ENCODE measurements at regions not wholly inside any gene's neighbourhood (a gene's known extent, or its start where the extent isn't known, plus 50 kb on each side); places are given as distances from the start of the nearest gene placed in this dataset.
"Not testable (repeated sequence)": the region's sequence is repeated elsewhere in the genome, so short reads cannot be mapped to it uniquely, and the experiment has no call there.

DNA sequence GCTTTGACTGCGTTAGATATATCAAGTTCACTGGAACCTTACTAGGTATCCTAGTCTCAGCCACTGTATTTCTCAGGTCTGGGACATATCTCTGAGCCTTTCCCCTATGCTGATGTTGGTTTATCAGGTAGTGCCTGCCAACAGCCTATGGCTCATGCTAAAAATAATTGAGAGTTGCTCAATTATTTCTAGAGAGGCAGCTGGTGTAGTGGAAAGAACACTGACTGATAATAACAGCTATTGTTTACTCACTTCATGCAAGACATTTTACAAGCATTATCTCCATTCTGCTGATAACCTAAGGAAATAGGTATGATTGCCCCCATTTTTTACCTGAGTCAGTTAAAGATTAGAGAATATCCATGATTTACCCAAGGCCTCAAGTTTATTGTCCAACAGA is 231.4 kb downstream of the LRRN1 start:
- DNase-seq: no peak

DNA sequence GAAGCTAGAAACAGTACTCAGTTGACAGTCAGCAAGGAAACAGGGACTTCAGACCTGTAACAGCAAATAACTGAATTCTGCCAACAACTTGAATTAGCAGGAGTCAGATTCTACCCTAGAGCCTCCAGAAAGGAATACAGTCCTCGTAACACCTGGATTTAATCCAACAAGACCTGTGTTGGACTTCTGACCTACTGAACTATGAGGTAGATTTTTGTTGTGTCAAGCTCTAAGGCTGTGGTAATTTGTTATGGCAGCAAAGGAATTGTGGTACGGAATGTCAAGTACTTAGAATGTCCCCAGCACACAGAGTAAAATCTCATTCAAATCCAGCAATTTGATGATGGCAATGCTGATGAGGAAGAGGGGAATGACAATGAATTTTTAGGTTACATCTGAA is 234.1 kb downstream of the LRRN1 start:
- DNase-seq: no peak

DNA sequence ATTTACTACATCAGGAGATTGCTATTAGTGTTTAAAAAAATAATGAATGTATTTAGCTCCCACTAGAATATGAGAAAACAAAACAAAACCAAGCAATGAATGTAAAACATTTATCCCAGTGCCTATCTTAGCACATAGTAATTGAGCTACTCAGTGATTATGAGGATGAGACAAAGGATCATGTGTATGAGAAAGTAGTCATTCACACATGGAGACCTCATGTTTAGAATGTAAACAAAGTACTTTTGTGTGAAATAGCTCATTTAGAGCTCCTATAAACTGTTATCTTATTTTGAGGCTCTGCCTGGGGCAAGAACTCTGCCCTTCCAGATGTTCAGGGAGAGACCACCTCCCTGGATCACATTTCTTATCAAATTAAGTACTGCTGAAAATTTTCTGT is 236.8 kb downstream of the LRRN1 start:
- no peak for DNase-seq

DNA sequence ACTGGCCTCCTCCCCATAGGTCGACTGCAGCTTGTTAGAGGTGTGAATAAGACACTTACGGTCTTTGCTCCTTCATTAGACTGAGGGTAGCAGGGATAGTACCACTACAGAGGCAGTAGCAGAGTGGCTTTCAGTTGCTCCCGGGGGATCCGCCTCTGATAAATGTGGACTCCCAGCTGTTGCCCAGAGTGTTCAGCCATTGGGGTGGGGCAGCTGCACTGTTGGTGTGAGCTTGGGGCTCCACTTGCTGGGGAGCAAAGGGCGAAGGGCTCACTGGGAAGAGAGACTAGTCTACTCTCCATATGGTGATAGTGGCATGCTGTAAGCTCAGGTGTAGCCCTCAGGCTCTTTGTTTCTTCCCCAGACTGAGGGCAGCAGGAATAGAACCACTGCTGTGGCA is 239.1 kb downstream of the LRRN1 start:
- no peak for DNase-seq

DNA sequence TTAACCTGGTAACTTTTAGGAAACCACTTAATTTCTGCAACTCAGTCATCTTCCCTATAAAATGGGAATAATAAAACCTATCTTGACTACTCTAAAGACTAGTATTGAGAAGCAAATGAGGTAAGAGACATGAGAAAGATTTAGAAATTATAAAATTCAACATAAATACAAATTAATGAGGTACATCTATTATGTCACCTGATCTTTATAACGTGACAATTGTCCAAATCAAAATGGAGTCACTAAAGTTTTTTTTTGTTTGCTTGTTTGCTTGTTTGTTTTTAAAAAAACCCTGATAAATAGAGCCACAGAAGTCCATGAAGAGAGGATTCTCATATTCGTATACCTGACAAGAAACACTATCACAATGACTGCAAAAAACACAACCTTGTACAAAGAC is 242.8 kb downstream of the LRRN1 start:
- no peak for DNase-seq

DNA sequence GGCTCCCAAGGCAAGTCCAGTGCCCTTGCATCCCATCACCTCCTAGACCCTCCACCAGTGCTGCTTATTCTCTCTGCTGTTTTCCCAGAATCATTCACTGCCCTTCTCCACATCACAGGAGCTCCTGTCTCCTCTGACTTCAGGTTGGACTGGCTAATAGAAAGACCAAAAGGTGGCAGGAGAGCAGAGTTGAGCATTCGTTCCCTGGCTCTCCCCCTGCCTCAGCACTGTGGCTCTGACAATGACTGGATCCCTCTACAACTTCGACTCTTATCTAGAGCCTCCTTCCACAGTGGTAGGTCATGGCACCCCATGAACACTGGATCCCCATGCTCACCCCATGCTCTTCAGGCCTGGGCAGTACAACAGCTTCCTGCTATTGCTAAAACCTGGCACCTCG is 243.6 kb downstream of the LRRN1 start:
- no peak for DNase-seq

DNA sequence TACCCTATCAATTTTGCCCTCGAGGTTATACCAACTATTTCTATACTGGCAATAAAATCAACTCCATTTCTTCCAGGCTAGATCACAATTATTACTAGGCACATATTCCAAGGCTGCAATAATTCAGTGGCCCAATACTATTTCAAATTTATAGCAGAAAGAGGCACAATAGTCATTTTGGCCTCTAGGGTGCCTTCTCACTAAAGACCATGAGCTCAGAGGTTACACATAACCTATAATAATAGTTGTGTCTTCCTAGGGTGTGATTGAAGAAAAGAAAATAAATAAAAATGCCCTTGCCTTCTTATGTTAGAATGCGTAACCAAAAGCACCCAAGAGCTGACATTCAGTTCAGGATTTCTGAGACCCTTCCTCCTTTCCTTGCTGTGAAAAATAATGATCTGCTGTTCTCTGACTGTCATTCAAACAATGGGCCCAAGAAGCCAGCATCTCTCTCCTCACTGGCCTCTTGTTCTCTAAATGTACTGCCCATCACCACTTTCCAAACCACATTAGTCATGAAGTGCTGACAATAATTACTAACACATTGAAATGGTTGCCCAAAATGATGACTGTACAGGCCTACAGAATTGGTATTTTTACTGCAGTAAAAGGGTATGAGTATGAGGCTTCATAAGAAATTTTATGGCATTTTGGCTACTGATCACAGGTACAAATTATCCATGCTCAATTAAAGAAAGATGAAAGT is 244.8 kb downstream of the LRRN1 start:
- no peak for DNase-seq

DNA sequence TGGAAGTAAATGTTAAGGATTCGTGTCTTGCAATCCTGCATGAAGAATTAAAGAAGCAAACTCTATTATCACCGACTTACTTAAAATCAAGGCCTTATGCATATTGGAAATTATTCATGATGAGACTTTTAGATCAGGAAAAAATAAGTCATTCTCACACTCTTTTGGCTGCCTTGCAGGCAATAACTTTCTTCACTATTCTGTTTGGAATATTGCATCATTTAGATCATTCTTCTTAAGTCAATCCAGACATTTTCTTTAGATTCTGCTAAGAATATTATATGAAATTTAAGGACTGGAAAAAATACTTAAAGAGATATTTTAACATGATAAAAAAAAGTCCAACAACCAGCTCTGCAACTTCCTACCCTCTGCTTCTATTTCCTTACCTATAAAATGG is 245.4 kb downstream of the LRRN1 start:
- no peak for DNase-seq

DNA sequence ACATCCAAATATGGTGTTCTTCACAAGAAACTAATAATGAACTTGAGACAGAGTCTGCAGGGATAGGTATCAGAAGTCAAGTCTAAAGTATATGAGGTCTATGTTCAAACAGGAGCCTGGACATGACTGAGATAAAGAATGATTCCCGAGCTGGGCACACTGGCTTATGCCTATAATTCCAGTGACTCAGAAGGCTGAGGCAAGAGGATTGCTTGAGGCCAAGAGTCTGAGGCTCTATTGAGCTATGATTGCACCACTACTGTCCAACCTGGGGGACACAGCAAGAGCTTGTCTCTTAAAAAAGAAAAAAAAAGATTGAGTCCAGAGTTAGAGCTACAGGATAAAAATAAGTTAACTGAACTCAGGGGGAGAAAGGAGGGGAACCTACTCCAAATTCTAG is 246.5 kb downstream of the LRRN1 start:
- DNase-seq: no peak

DNA sequence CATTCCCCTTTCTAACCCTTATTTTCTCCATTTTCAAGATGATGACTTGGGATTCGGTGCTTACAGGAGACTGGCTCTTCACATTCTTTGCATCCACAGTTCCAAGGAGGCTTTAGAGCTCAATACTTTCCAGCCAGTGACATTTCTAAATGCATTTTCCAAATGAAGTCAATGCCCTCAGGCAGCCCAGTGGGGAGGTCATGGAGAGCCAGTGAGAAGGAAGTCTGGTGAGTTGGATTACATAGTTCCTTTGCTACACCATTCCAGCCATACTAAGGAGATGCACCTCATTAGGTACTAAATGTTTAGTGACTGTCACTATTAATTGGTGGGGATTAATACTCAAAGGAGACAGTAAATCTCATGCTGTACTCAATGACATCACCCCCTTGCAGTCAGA is 248.1 kb downstream of the LRRN1 start:
- no peak for DNase-seq

DNA sequence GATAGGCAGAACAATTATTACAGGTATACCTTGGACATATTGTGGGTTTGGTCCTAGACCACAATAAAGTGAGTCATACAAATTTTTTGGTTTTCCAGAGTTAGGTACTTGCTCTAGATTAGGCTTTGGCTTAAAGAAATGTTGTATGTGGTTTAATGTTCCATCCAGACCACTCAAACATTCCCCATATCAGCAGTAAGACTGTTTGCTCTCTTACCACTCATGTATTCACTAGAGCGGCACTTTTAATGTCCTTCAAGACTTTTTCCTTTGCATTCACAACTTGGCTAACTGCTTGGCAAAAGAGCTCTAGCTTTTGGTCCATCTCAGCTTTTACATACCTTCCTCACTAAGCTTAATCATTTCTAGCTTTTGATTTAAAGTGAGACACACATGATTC is 250.5 kb upstream of the SETMAR start:
- peak; percentile 47 for DNase-seq

DNA sequence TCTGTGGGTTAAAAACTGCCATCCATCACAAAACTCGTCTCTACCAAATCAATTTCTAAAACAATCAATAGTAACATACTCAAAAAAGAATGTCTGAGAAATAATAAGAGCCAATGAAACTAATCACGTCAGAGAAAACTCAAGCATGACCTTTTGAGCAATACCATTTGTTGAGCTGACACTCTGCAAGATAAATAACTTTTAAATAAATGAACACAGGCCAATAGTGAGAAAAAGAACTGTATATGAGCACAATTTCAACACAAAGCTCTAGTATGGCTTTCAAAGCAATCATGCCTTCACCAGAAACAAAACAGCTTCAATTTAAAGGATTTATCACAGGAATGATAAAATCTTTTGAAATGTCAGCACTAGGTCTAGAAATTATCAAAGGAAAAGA is 249.2 kb upstream of the SETMAR start:
- DNase-seq: no peak

DNA sequence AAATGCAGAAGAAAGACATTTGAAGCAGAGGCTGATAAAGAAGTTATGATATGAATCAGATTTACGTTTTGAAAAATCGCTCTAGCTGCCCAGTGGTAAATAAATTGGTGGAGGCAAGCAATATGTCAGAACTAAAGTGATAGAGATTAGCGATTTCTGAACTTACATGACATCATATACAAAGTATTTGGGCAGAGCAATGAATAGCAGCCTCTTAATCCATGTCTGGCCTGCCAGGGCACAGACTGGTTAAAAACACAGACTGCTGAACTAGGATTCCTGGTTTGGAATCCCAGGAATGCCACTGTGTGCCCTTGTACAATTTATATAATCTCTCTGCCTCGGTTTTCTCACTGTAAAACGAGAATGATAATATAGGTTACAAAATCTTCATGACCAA is 243.1 kb upstream of the SETMAR start:
- DNase-seq: no peak

DNA sequence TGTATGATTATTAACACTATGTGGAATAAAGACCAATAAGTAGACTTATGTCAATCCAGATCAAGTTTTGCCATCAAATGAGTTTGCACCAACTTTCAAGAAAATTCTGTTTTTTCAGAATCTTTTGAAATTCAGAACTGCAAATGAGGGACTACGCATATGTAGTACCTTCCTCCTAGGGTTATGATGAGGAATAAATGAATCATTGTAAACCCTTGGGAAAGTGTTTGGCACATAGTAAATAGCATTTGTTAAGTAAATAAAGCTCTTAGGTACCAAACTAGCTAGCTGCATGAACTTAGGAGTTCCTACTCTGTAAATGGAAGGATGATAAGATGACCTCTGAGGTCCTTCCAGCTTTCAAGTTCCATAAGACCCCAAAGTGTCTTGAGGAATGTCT is 242.6 kb upstream of the SETMAR start:
- DNase-seq: no peak

DNA sequence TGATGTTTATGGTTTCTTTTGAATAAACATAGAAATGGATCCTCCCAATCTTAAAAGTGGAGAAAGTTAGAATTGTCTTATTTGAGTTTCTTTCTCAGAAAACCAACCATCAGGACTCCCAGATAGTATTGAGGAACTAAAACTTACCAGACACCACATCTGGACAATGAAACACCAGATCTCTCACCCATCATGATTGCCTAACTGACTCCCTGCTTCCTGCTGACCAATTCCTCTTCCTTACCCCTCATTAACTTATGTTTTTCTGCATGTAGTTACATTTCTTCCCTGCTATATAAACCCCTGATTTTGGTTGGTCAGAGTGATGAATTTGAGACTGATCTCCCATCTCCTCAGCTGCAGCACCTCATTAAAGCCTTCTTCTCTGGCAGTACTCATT is 242.0 kb upstream of the SETMAR start:
- DNase-seq: no peak

DNA sequence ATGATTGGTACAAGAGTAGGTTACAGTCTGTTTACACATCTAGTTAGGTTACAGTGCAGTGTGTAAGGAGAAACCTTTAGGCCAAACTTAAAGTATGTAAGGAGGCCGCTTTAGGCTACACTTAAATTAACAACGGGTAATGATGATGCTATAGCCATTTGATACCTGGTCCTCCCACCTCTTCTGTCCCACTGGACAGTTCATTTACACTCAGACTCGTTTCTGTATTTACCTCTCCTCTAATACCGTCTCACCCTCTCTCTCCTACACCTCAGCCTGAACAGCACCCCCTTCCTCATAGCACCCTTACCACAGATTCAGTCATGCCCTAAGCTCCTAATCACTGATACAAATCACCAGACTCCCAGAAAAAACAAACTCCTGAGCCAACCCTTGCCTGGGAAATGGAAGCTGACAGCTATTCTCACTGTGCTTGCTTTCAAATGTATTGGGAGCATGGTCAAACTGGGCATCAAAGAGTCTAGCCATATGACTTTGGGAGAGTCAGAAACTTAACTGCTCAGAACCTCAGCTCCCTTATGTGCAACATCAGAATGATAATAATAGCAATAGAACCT is 241.3 kb upstream of the SETMAR start:
- DNase-seq: no peak

DNA sequence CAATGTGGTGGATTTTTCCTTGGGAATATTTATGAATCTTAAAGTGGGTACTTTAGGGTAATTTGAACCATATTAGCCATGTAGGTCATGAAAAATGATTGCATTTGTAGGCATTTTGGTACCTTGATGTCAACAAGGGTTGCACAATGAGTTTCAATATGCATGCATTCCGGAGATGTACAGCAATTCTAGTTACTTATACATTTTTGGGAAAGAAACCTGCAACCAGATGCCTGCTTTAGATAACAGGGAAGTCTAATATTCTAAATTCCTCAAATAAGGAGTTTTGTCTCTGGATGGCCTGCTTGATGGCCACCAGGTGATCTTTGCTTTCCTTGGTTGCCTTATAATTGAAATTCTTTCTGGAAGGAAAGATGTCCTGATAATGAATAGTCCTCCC is 240.5 kb upstream of the SETMAR start:
- DNase-seq: no peak

DNA sequence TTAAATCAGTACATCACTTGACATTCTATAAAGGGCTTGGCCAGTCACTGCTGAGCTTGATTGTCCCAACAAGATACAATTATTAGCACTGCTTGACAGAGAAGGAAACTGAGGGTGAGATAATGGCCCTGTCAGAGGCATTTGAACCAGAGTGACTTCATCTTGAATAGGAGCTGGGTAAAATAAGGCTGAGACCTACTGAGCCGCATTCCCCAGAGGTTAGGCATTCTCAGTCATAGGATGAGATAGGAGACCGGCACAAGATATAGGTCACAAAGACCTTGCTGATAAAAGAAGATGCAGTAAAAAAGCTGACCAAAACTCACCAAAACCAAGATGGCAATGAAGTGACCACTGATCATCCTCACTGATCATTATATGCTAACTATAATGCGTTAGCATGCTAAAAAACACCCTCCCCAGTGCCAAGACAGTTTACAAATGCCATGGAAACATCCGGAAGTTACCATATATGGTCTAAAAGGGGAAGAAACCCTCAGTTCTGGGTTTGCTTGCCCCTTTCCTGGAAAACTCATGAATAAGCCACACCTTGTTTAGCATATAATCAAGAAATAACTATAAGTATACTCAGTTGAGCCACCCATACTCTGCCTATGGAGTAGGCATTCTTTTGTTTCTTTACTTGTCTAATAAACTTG is 239.1 kb upstream of the SETMAR start:
- DNase-seq: no peak

DNA sequence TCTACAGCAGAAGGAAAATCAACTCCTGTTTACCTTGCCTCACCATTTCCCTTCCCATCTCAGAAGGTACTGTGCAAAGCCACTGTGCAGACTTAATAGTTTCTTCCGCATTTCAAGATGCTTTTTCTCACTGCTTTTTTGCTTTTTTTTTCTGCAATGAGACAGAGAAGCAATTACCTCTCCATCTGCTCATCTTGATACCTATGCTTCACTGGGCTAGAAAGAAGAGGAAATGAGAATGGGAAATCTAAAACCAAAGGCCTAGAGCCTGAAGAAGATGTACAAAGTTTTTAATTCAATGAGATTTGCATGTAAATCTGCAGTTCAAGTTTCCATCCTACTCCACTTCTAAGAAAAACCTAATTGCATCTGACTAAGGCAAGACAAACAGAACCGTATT is 238.1 kb upstream of the SETMAR start:
- DNase-seq: no peak

DNA sequence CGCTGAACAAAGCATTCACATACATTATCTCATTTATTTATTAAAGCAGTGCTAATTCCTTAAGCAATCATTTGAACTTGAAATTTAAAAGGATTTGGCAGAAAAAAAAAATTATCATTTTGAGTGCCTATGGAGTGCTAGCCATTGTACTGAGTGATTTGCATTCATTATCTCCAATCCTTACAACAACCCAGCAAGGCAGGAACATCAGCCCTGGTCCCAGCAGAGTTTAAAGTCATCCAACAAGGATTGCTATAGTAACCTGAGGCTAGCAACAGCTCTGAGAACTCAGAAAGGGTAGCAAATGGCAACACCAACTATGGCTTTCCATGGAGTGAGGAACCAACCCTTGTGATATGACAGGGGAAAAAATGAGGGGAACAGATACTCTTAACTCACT is 237.6 kb upstream of the SETMAR start:
- DNase-seq: no peak

DNA sequence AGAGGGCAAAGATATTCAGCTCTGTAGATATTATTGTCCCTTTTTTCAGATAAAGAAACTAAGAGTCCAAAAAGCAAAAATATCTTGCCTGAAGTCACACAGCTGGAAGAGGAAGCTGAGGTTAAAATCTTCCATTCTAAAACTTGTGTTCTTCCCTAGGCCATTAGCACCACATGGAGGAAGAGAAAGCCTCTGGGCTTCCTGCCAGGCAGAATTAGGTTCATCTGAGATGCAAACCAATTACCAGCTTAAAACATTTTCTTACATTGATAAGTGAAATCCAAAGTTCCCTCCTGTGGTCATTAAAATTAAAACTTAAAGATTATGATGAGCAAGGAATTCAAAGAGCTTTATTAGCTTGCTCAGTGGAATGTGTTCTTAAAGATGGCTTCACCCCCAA is 235.3 kb upstream of the SETMAR start:
- no peak for DNase-seq

DNA sequence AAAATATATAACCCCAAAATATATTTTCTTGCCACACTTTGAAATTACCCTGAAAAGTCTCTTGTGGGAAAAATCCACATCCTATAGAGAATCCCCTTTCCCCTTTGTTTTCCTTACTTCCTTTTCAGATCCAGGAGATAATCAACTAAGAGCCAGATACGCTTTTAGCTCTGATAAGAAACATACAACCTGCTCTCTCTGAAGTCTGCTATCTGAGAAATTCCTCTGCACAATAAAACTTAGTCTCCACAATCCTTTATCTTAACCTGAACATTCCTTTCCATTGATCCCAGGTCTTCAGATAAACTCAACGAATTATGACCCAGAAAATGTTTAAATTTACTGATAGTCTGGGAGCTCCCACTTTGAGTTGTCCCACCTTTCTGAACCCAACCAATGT is 233.4 kb upstream of the SETMAR start:
- DNase-seq: no peak

DNA sequence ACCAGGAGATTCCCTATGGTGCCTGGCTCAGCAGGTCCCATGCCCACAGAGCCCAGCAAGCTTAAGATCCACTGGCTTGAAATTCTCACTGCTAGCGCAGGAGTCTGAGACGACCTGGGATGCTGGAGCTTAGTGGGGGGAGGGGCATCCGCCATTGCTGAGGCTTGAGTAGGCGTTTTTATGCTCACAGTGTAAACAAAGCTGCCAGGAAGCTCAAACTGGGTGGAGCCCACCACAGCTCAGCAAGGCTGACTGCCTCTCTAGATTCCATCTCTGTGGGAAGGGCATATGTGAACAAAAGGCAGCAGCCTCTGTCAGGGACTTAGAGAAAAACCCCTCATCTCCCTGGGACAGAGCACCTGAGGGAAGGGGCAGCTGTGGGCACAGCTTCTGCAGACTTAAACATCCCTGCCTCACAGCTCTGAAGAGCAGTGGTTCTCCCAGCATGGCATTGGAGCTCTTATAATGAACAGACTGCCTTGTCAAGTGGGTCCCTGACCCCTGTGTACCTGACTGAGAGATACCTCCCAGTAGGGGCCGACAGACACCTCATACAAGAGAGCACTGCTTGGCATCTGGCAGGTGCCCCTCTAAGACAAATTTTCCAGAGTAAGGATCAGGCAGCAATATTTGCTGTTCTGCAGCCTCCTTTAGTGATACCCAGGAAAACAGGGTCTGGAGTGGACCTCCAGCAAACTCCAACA is 231.5 kb upstream of the SETMAR start:
- no peak for DNase-seq

DNA sequence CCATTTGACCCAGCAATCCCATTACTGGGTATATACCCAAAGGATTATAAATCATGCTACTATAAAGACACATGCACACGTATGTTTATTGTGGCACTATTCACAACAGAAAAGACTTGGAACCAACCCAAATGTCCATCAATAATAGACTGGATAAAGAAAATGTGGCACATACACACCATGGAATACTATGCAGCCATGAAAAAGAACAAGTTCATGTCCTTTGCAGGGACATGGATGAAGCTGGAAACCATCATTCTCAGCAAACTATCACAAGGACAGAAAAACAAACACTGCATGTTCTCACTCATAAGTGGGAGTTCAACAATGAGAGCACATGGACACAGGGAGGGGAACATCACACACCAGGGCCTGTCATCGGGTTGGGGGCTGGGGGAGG is 225.9 kb upstream of the SETMAR start:
- DNase-seq: not testable (repeated sequence)

Data from DMS79 (cell line).